Natural killer cell (primary cell): ENCODE measurements at regions not wholly inside any gene's neighbourhood (a gene's known extent, or its start where the extent isn't known, plus 50 kb on each side); places are given as distances from the start of the nearest gene placed in this dataset.

Source experiments
- ATAC-seq, 3 donors: fragments of 150-1000 bp in 2 of 3; fragments of 200-7000 bp in 1 of 3; cut with Tn5 transposase; 1 replicate in 1 of 3; 2 replicates in 2 of 3; pipeline ENCODE4 v1.10.0; 2021; ENCODE audit warnings: mild to moderate bottlenecking in 2 of 3, moderate library complexity in 2 of 3
- DNase-seq, 2 donors: peaks; one replicate each; pipeline versions ENCODE4 v3.0.0 to v3.0.0-alpha.2; 2013 to 2021; ENCODE audit warnings: mixed read lengths in 1 of 2
- H3K27ac ChIP-seq: one replicate; pipeline ENCODE4 v1.5.1; 2013; ENCODE audit warnings: mild to moderate bottlenecking, low read length
- H3K27me3 ChIP-seq: one replicate; pipeline ENCODE4 v1.6.1; 2013; ENCODE audit warnings: low read length; ENCODE audit not compliant: control insufficient read depth, insufficient read depth
- H3K36me3 ChIP-seq: one replicate; pipeline ENCODE4 v1.6.1; 2013; ENCODE audit warnings: low read length; ENCODE audit not compliant: control insufficient read depth, insufficient read depth
- H3K4me1 ChIP-seq: one replicate; pipeline ENCODE4 v1.6.1; 2013; ENCODE audit warnings: low read length; ENCODE audit not compliant: control insufficient read depth, insufficient read depth
- H3K4me3 ChIP-seq: one replicate; pipeline ENCODE4 v1.5.1; 2013; ENCODE audit warnings: low read length
- H3K9me3 ChIP-seq: one replicate; pipeline ENCODE4 v1.6.1; 2013; ENCODE audit warnings: low read length; ENCODE audit not compliant: control insufficient read depth, insufficient read depth
- H3K27ac Mint-ChIP-seq, 2 donors: one replicate each; pipeline ENCODE4 v1.8.0; 2022; ENCODE audit warnings: mild to moderate bottlenecking in 2 of 2, mixed read lengths in 2 of 2, moderate library complexity in 1 of 2
- H3K27me3 Mint-ChIP-seq, 2 donors: one replicate each; pipeline ENCODE4 v1.8.0; 2022; ENCODE audit warnings: low read depth in 2 of 2, mixed read lengths in 2 of 2
- H3K36me3 Mint-ChIP-seq: one replicate; pipeline ENCODE4 v1.8.0; 2022; ENCODE audit warnings: mixed read lengths
- H3K4me1 Mint-ChIP-seq, 2 donors: one replicate each; pipeline ENCODE4 v1.8.0; 2022; ENCODE audit warnings: mixed read lengths in 2 of 2
- H3K4me3 Mint-ChIP-seq: one replicate; pipeline ENCODE4 v1.8.0; 2022; ENCODE audit warnings: mild to moderate bottlenecking, moderate library complexity, mixed read lengths
- H3K9me3 Mint-ChIP-seq, 2 donors: one replicate each; pipeline ENCODE4 v1.8.0; 2022; ENCODE audit warnings: mixed read lengths in 2 of 2
- WGBS: methylation state at CpG from one replicate; pipeline ENCODE4 v1.1.7; 2013; ENCODE audit warnings: missing lambda C conversion rate; ENCODE audit not compliant: insufficient coverage; 5-methylcytosine and 5-hydroxymethylcytosine counted together
- intact Hi-C: fragments of 100-400 bp; cut with micrococcal nuclease; formaldehyde crosslinking; loops from one replicate; pipeline ENCODE4 v1.14.2; 2022
- TF ChIP-seq, protein P1 (sequence below): fragments of 200-600 bp; IDR thresholded peaks from one replicate; pipeline ENCODE4 v1.8.0; 2022; ENCODE audit warnings: antibody characterized with exemption

DNA sequence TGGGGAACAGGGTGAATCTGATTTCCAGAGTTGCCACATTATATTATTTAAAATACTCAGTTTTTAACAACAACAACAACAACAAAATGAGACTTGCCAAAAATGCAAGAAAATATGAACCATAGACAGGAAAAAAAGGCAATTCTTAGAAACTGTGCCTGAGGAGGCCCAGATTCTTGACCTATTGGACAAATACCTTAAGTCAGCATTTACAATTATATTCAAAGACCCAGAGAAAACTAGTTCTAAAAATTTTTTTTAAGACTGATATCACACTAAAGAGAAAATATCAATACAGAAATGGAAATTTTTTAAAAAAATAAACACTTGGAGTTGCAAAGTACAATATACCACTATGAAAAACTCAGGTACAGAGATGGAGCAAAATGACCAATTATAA, 152.8 kb upstream of the LYPLAL1 start:
- no peaks in the 10 kb centered on the region for H3K27me3 Mint-ChIP-seq
- H3K4me1 ChIP-seq: no peaks in the 10 kb centered on the region
- no peak overlapping the region for H3K27ac Mint-ChIP-seq
- ATAC-seq (no peak), DNase-seq (no peak)
- H3K27me3 ChIP-seq: no peaks in the 10 kb centered on the region
- intact Hi-C loops: no loop called here
- peaks cover 8% of the 10 kb centered on the region for H3K36me3 Mint-ChIP-seq
- no peak overlapping the region for H3K4me3 ChIP-seq
- H3K9me3 Mint-ChIP-seq: peaks cover 19% of the 10 kb centered on the region in 2 donors
- peaks cover 8% of the 10 kb centered on the region for H3K9me3 ChIP-seq
- H3K27ac ChIP-seq: no peak overlapping the region
- H3K36me3 ChIP-seq: no peaks in the 10 kb centered on the region
- H3K4me3 Mint-ChIP-seq: no peak overlapping the region
- TF ChIP-seq, protein P1, sequence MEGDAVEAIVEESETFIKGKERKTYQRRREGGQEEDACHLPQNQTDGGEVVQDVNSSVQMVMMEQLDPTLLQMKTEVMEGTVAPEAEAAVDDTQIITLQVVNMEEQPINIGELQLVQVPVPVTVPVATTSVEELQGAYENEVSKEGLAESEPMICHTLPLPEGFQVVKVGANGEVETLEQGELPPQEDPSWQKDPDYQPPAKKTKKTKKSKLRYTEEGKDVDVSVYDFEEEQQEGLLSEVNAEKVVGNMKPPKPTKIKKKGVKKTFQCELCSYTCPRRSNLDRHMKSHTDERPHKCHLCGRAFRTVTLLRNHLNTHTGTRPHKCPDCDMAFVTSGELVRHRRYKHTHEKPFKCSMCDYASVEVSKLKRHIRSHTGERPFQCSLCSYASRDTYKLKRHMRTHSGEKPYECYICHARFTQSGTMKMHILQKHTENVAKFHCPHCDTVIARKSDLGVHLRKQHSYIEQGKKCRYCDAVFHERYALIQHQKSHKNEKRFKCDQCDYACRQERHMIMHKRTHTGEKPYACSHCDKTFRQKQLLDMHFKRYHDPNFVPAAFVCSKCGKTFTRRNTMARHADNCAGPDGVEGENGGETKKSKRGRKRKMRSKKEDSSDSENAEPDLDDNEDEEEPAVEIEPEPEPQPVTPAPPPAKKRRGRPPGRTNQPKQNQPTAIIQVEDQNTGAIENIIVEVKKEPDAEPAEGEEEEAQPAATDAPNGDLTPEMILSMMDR: no peak
- H3K4me1 Mint-ChIP-seq: no peaks in the 10 kb centered on the region

DNA sequence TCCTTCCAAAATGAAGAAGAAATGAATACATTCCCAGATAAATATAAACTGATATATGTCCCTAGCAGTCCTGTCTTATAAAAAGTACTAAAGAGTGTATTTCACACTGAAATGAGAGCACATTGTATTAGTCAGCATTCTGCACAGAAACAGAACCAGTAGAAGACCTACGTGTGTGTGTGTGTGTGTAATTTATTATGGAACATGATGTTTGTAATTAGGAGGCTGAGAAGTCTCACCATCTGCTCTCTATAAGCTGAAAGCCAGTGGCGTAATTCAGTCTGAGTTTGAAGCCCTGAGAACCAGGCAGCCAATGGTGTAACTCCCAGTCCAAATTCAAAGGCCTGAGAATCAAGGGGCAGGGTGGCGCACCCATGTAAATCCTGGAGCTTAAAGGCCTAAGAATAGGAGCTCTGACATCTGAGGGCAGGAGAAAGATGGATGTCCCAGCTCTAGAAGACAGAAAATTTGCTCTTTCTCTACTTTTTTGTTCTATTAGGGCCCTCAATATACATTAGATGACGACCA, 146.5 kb upstream of the LYPLAL1 start:
- H3K27ac ChIP-seq: no peak overlapping the region
- WGBS: 74% methylated on average over 4 of the region's 4 CpGs
- DNase-seq: no peak

DNA sequence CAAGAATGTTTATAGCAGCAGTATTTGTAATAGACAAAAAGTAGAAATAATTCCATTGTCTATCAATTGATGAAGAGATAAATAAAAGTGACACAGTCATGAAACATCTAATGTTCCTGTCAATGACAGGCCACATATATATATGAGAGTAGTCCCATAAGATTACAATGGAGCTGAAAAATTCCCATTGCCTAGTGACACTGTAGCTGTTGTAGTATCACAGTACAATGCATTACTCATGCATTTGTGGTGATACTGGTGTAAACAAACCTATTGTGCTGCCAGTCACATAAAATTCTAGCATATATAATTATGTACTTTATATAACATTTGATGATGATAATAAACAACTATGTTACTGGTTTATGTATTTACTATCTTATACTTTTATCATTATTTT, 141.9 kb upstream of the LYPLAL1 start:
- Mint-ChIP-seq H3K4me1 (no peaks in the 10 kb centered on the region), H3K27me3 (no peaks in the 10 kb centered on the region), H3K27ac (no peak overlapping the region), H3K36me3 (no peaks in the 10 kb centered on the region), H3K4me3 (no peak overlapping the region), H3K9me3 (peaks cover 7 to 11% of the 10 kb centered on the region in 2 donors)
- H3K27ac ChIP-seq: no peak overlapping the region
- H3K36me3 ChIP-seq: no peaks in the 10 kb centered on the region
- TF ChIP-seq, protein P1: no peak
- H3K27me3 ChIP-seq: no peaks in the 10 kb centered on the region
- no peak for DNase-seq
- no peaks in the 10 kb centered on the region for H3K9me3 ChIP-seq
- no peaks in the 10 kb centered on the region for H3K4me1 ChIP-seq
- intact Hi-C loops: no loop called here
- no peak overlapping the region for H3K4me3 ChIP-seq
- no peak for ATAC-seq

More for the DNA sequence above, 146.5 kb upstream of the LYPLAL1 start:
- no peak overlapping the region for H3K4me3 ChIP-seq
- intact Hi-C loops: no loop called here
- no peak for ATAC-seq
- TF ChIP-seq, protein P1: no peak
- peaks cover 17 to 19% of the 10 kb centered on the region in 2 donors for H3K9me3 Mint-ChIP-seq
- peaks cover 3% of the 10 kb centered on the region for H3K9me3 ChIP-seq
- no peaks in the 10 kb centered on the region for H3K27me3 ChIP-seq
- H3K4me1 ChIP-seq: no peaks in the 10 kb centered on the region
- no peaks in the 10 kb centered on the region for H3K4me1 Mint-ChIP-seq
- H3K36me3 Mint-ChIP-seq: no peaks in the 10 kb centered on the region
- no peaks in the 10 kb centered on the region for H3K27me3 Mint-ChIP-seq
- H3K27ac Mint-ChIP-seq: no peak overlapping the region
- H3K4me3 Mint-ChIP-seq: no peak overlapping the region
- H3K36me3 ChIP-seq: no peaks in the 10 kb centered on the region

DNA sequence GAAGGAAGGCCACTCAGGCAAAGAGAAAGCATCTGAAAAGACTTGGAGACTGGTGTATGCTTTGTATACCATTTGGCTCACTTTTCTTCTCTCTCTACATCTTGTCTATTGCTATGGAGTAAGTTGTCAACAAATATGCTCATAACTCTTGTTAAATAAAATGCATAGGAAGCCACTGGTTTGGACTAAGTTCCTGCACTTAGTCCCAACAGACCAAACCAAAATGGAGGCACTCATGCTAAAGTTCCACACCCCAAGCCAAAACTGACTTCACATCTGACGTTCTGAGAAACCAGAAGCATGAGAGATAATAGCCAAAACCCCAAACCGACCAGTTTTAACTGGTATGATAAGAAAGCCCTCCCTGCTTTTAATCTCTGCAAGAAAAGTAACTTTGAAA, 135.3 kb upstream of the LYPLAL1 start:
- intact Hi-C loops: no loop called here
- H3K4me1 Mint-ChIP-seq: no peaks in the 10 kb centered on the region
- no peak overlapping the region for H3K27ac Mint-ChIP-seq
- H3K4me1 ChIP-seq: no peaks in the 10 kb centered on the region
- ATAC-seq: no peak
- H3K27me3 Mint-ChIP-seq: no peaks in the 10 kb centered on the region
- no peaks in the 10 kb centered on the region for H3K27me3 ChIP-seq
- TF ChIP-seq, protein P1: no peak
- no peaks in the 10 kb centered on the region for H3K9me3 ChIP-seq
- 55% methylated on average over 2 of the region's 2 CpGs for WGBS
- no peak overlapping the region for H3K27ac ChIP-seq
- H3K36me3 Mint-ChIP-seq: no peaks in the 10 kb centered on the region
- no peak for DNase-seq
- peaks cover 3 to 11% of the 10 kb centered on the region in 2 donors for H3K9me3 Mint-ChIP-seq
- H3K36me3 ChIP-seq: no peaks in the 10 kb centered on the region
- H3K4me3 Mint-ChIP-seq: no peak overlapping the region
- no peak overlapping the region for H3K4me3 ChIP-seq
